ENCODE measurements at regions not wholly inside any gene's neighbourhood (a gene's known extent, or its start where the extent isn't known, plus 50 kb on each side); places are given as distances from the start of the nearest gene placed in this dataset.

- Histone ChIP-seq H3K27ac (no peak overlapping the region), H3K4me3 (no peak overlapping the region), H3K4me1 (no peaks in the 10 kb centered on the region), H3K9me3 (no peaks in the 10 kb centered on the region), H3K36me3 (no peaks in the 10 kb centered on the region), H3K27me3 (ENCODE audit: low read depth) (no peaks in the 10 kb centered on the region)
- intact Hi-C loops (cut with DNase I) = no loop called here
- DNase-seq (no peak), ATAC-seq (no peak)
- TF ChIP-seq CTCF (IDR thresholded peaks at IDR 0.05) = no peak
Observed at GRCh38 chr15:46329876-46330275, 695.0 kb downstream of the SQOR start.

GRCh38 chr15:46331546-46331945 is 696.7 kb downstream of the SQOR start:
- intact Hi-C loops (cut with DNase I) = no loop called here
- ATAC-seq (no peak), DNase-seq (no peak)
- no peaks in the 10 kb centered on the region for H3K9me3 ChIP-seq
- H3K4me3 ChIP-seq = no peak overlapping the region
- H3K4me1 ChIP-seq = no peaks in the 10 kb centered on the region
- no peaks in the 10 kb centered on the region for H3K27me3 ChIP-seq (ENCODE audit: low read depth)
- no peaks in the 10 kb centered on the region for H3K36me3 ChIP-seq
- no peak overlapping the region for H3K27ac ChIP-seq
- no peak for TF ChIP-seq CTCF (IDR thresholded peaks at IDR 0.05)

GRCh38 chr15:46343196-46343935 is 708.5 kb downstream of the SQOR start:
- H3K4me1 ChIP-seq = no peaks in the 10 kb centered on the region
- H3K9me3 ChIP-seq = no peaks in the 10 kb centered on the region
- no peak for DNase-seq
- intact Hi-C loops (cut with DNase I) = no loop called here
- no peaks in the 10 kb centered on the region for H3K27me3 ChIP-seq (ENCODE audit: low read depth)
- H3K4me3 ChIP-seq = no peak overlapping the region
- no peaks in the 10 kb centered on the region for H3K36me3 ChIP-seq
- H3K27ac ChIP-seq = no peak overlapping the region
- TF ChIP-seq CTCF (IDR thresholded peaks at IDR 0.05) = no peak
- no peak for ATAC-seq

GRCh38 chr15:46344115-46344724 is 709.4 kb downstream of the SQOR start:
- no peak for ATAC-seq
- no peak overlapping the region for H3K27ac ChIP-seq
- intact Hi-C loops (cut with DNase I) = no loop called here

GRCh38 chr15:46344915-46345314 is 710.1 kb downstream of the SQOR start:
- H3K4me1 ChIP-seq = no peaks in the 10 kb centered on the region
- no peaks in the 10 kb centered on the region for H3K36me3 ChIP-seq
- H3K27ac ChIP-seq = no peak overlapping the region
- no peaks in the 10 kb centered on the region for H3K9me3 ChIP-seq
- DNase-seq (no peak), ATAC-seq (no peak)
- no peak for TF ChIP-seq CTCF (IDR thresholded peaks at IDR 0.05)
- H3K27me3 ChIP-seq (ENCODE audit: low read depth) = no peaks in the 10 kb centered on the region
- intact Hi-C loops (cut with DNase I) = no loop called here
- H3K4me3 ChIP-seq = no peak overlapping the region

More at GRCh38 chr15:46344115-46344724, 709.4 kb downstream of the SQOR start:
- Histone ChIP-seq H3K4me3 (no peak overlapping the region), H3K9me3 (no peaks in the 10 kb centered on the region), H3K4me1 (no peaks in the 10 kb centered on the region), H3K27me3 (ENCODE audit: low read depth) (no peaks in the 10 kb centered on the region), H3K36me3 (no peaks in the 10 kb centered on the region)
- TF ChIP-seq CTCF (IDR thresholded peaks at IDR 0.05) = no peak
- DNase-seq = no peak

All from lower lobe of right lung (tissue), 2 donors.